B cell (primary cell): ENCODE measurements at regions not wholly inside any gene's neighbourhood (a gene's known extent, or its start where the extent isn't known, plus 50 kb on each side); places are given as distances from the start of the nearest gene placed in this dataset.

ENCODE experiments used
- ATAC-seq: fragments of 200-7000 bp; cut with Tn5 transposase; one replicate; pipeline ENCODE4 v1.10.0; 2021; ENCODE audit warnings: low read depth, mild to moderate bottlenecking, moderate number of reproducible peaks, moderate library complexity
- CTCF ChIA-PET: fragments of 350-600 bp; sonication (Branson Sonifier 250); formaldehyde crosslinking; loops from one replicate; lab custom pipeline; 2021; ENCODE audit warnings: antibody characterized with exemption, inconsistent platforms; lab: Charles Lee
- POLR2A ChIA-PET: fragments of 350-600 bp; sonication (Branson Sonifier 250); formaldehyde crosslinking; loops from one replicate; lab custom pipeline; 2021; ENCODE audit warnings: antibody characterized with exemption; lab: Charles Lee
- DNase-seq: peaks from one replicate; pipeline ENCODE4 v3.0.0; 2013
- H2AFZ ChIP-seq: 2 replicates; pipeline ENCODE4 v1.6.1; 2012; ENCODE audit warnings: mild to moderate bottlenecking, low read depth, low read length; ENCODE audit not compliant: insufficient read depth, poor library complexity, severe bottlenecking
- H3K27ac ChIP-seq, 2 donors: 1 replicate in 1 of 2; 2 replicates in 1 of 2; pipeline ENCODE4 v1.5.1; 2012 to 2013; ENCODE audit warnings: low read length in 2 of 2, mild to moderate bottlenecking in 2 of 2, moderate library complexity in 1 of 2
- H3K27me3 ChIP-seq, 4 experiments: fragments of 200-600 bp in 1 of 4; sonication (generic) in 1 of 4; replicated peaks in 1 of 4; 1 replicate in 2 of 4; 2 replicates in 2 of 4; pipeline versions ENCODE4 v1.6.1 to v1.7.0; 2013 to 2016; ENCODE audit warnings: low read length in 3 of 4, mild to moderate bottlenecking in 2 of 4, mixed read lengths in 1 of 4, moderate library complexity in 1 of 4; ENCODE audit not compliant: insufficient read depth in 4 of 4, control insufficient read depth in 3 of 4; ENCODE audit errors: control extremely low read depth in 1 of 4
- H3K36me3 ChIP-seq, 2 experiments: replicated peaks in 1 of 2; 1 replicate in 1 of 2; 2 replicates in 1 of 2; pipeline versions ENCODE4 v1.6.1 to v1.7.1; 2013; ENCODE audit warnings: low read length in 1 of 2; ENCODE audit not compliant: insufficient read depth in 2 of 2, control insufficient read depth in 1 of 2; ENCODE audit errors: control extremely low read depth in 1 of 2, extremely low read depth in 1 of 2
- H3K4me1 ChIP-seq, 2 donors: fragments of 200-600 bp in 1 of 2; sonication (generic) in 1 of 2; 1 replicate in 1 of 2; 2 replicates in 1 of 2; pipeline versions ENCODE4 v1.5.1 to v1.6.1; 2013 to 2017; ENCODE audit warnings: low read length in 2 of 2; ENCODE audit not compliant: control insufficient read depth in 2 of 2, insufficient read depth in 2 of 2
- H3K4me2 ChIP-seq: replicated peaks from 2 replicates; pipeline ENCODE3; 2012; ENCODE audit warnings: mild to moderate bottlenecking, low read depth, low read length; ENCODE audit not compliant: poor library complexity, severe bottlenecking
- H3K4me3 ChIP-seq, 5 experiments: fragments of 200-600 bp in 1 of 5; sonication (generic) in 1 of 5; 1 replicate in 3 of 5; 2 replicates in 2 of 5; pipeline versions ENCODE4 v1.5.1 to v1.7.0; 2011 to 2016; ENCODE audit warnings: low read length in 4 of 5, mild to moderate bottlenecking in 4 of 5, low read depth in 2 of 5, control low read depth in 1 of 5, moderate library complexity in 1 of 5; ENCODE audit not compliant: insufficient read depth in 1 of 5; ENCODE audit errors: control extremely low read depth in 1 of 5, extremely low read depth in 1 of 5
- H3K79me2 ChIP-seq: fragments of 200-600 bp; sonication (generic); one replicate; pipeline ENCODE4 v1.6.0; 2016; ENCODE audit warnings: low read length; ENCODE audit not compliant: control insufficient read depth, insufficient read depth
- H3K9ac ChIP-seq: fragments of 200-600 bp; sonication (generic); 2 replicates; pipeline ENCODE4 v1.6.1; 2017; ENCODE audit warnings: mild to moderate bottlenecking, low read length, moderate library complexity
- H3K9me3 ChIP-seq, 3 donors: one replicate each; pipeline versions ENCODE4 v1.6.1 to v1.7.1; 2013; ENCODE audit warnings: low read length in 2 of 3; ENCODE audit not compliant: control insufficient read depth in 2 of 3, insufficient read depth in 1 of 3; ENCODE audit errors: control extremely low read depth in 1 of 3
- H4K20me1 ChIP-seq: 2 replicates; pipeline ENCODE4 v1.6.0; 2012; ENCODE audit warnings: mild to moderate bottlenecking, low read length; ENCODE audit not compliant: insufficient read depth, control insufficient read depth, poor library complexity, severe bottlenecking
- H3K27ac Mint-ChIP-seq: one replicate; pipeline ENCODE4 v1.8.0; 2021; ENCODE audit warnings: mixed read lengths
- H3K27me3 Mint-ChIP-seq: one replicate; pipeline ENCODE4 v1.8.0; 2021; ENCODE audit warnings: mixed read lengths
- H3K4me1 Mint-ChIP-seq: one replicate; pipeline ENCODE4 v1.8.0; 2021; ENCODE audit warnings: mixed read lengths
- H3K4me3 Mint-ChIP-seq: one replicate; pipeline ENCODE4 v1.8.0; 2021; ENCODE audit warnings: mixed read lengths
- H3K9me3 Mint-ChIP-seq: one replicate; pipeline ENCODE4 v1.8.0; 2022; ENCODE audit warnings: mixed read lengths; ENCODE audit not compliant: insufficient read depth
- CTCF ChIP-seq: fragments of 200-600 bp; IDR thresholded peaks from one replicate; pipeline ENCODE4 v1.8.0; 2022; ENCODE audit warnings: antibody characterized with exemption, mild to moderate bottlenecking
- EZH2 ChIP-seq: IDR thresholded peaks from 2 replicates; pipeline ENCODE4 v1.6.1; 2012; ENCODE audit warnings: borderline replicate concordance, low read depth, mild to moderate bottlenecking, moderate library complexity, low read length; ENCODE audit not compliant: insufficient read depth, poor library complexity, severe bottlenecking
- WGBS: methylation state at CpG from one replicate; pipeline ENCODE4 v1.1.5; 2013; ENCODE audit warnings: missing lambda C conversion rate; ENCODE audit not compliant: insufficient coverage; 5-methylcytosine and 5-hydroxymethylcytosine counted together
- intact Hi-C: fragments of 100-400 bp; cut with micrococcal nuclease; formaldehyde crosslinking; loops from one replicate; pipeline ENCODE4 v1.10.0; 2022

GRCh38 chr12:33593753-33594152 lies 154.1 kb upstream of the SYT10 start:
- intact Hi-C loops, result no loop called here
- Mint-ChIP-seq H3K27ac (no peak overlapping the region), H3K4me1 (no peaks in the 10 kb centered on the region), H3K4me3 (no peak overlapping the region), H3K27me3 (no peaks in the 10 kb centered on the region), H3K9me3 (no peaks in the 10 kb centered on the region)
- Histone ChIP-seq H3K27me3 (no peaks in the 10 kb centered on the region), H3K4me3 (no peak overlapping the region), H3K36me3 (no peaks in the 10 kb centered on the region), H4K20me1 (no peaks in the 10 kb centered on the region), H3K4me1 (no peaks in the 10 kb centered on the region), H2AFZ (no peak overlapping the region), H3K9ac (no peak overlapping the region), H3K27ac (no peak overlapping the region), H3K9me3 (no peaks in the 10 kb centered on the region), H3K79me2 (no peaks in the 10 kb centered on the region), H3K4me2 (no peak overlapping the region)
- WGBS, result 86% methylated on average over 1 of the region's 1 CpG
- ATAC-seq (no peak), DNase-seq (no peak)
- ChIA-PET CTCF (no interaction called here), POLR2A (no interaction called here)
- TF ChIP-seq CTCF (no peak), EZH2 (no peak)

DNA sequence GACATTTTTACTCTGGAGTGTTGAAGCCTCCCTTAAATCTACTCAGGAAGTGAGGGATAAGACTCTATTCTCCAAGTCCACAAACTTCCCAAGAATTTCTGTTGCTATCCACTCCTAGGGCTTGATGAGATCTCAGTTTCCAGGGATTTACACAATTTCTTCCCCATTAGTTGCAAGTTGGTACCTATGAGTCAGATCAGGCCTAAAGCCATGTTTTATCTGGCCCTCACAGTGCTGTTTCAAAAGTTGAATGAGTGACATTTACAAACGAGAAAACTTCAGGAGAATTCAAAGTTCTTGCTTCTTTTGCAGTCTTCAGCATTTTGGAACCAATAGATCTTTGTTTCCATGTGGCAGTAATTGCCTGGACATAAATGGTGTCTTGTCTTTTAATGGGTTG lies 156.4 kb upstream of the SYT10 start:
- H3K27ac ChIP-seq, result no peak overlapping the region
- H3K4me3 Mint-ChIP-seq, result no peak overlapping the region
- no peaks in the 10 kb centered on the region for H3K4me1 ChIP-seq
- H3K36me3 ChIP-seq, result no peaks in the 10 kb centered on the region
- ChIA-PET POLR2A (no interaction called here), CTCF (no interaction called here)
- H3K9ac ChIP-seq, result no peak overlapping the region
- H3K27ac Mint-ChIP-seq, result no peak overlapping the region
- H2AFZ ChIP-seq, result no peak overlapping the region
- H3K9me3 ChIP-seq, result no peaks in the 10 kb centered on the region
- H4K20me1 ChIP-seq, result no peaks in the 10 kb centered on the region
- no peaks in the 10 kb centered on the region for H3K27me3 Mint-ChIP-seq
- intact Hi-C loops, result no loop called here
- H3K27me3 ChIP-seq, result no peaks in the 10 kb centered on the region
- no peak for DNase-seq
- H3K9me3 Mint-ChIP-seq, result no peaks in the 10 kb centered on the region
- TF ChIP-seq EZH2, result no peak
- TF ChIP-seq CTCF, result no peak
- no peak overlapping the region for H3K4me3 ChIP-seq
- H3K79me2 ChIP-seq, result no peaks in the 10 kb centered on the region
- no peak overlapping the region for H3K4me2 ChIP-seq
- ATAC-seq, result no peak
- 57% methylated on average over 1 of the region's 1 CpG for WGBS
- H3K4me1 Mint-ChIP-seq, result no peaks in the 10 kb centered on the region
